ENCODE measurements at regions not wholly inside any gene's neighbourhood (a gene's known extent, or its start where the extent isn't known, plus 50 kb on each side); places are given as distances from the start of the nearest gene placed in this dataset.
"Not testable (repeated sequence)": the region's sequence is repeated elsewhere in the genome, so short reads cannot be mapped to it uniquely, and the experiment has no call there.

DNA sequence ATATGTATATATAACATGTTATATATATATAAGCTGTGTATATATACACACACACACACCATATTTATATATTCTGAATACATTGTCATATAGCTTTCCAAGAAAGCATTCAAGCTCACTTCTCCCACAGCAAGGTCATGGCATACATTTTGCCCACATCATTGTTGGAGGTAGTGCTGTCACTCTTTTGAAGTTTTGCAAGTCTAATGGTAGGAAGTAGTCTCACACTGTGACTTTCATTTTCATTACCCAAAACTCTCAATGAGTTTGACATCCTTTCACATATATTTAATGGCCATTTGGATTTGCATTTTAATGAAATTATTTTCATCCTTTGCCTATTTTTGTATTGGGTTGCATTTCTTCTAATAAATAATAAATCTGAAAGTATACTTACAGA lies 59.8 kb upstream of the COX7C start:
- Histone ChIP-seq H3K9me3 (ENCODE audit: low read length) (no peaks in the 10 kb centered on the region), H3K27ac (ENCODE audit: low read depth, low read length) (no peak overlapping the region), H3K4me1 (ENCODE audit: insufficient read depth, low read length) (no peaks in the 10 kb centered on the region), H3K36me3 (ENCODE audit: insufficient read depth, low read length) (no peaks in the 10 kb centered on the region), H3K27me3 (ENCODE audit: control insufficient read depth in 1 of 2, insufficient read depth in 2 of 2, low read length in 2 of 2) (no peaks in the 10 kb centered on the region), H3K4me3 (ENCODE audit: low read depth in 1 of 2, low read length in 2 of 2) (no peak overlapping the region), H3K9ac (ENCODE audit: low read length) (no peak overlapping the region)

DNA sequence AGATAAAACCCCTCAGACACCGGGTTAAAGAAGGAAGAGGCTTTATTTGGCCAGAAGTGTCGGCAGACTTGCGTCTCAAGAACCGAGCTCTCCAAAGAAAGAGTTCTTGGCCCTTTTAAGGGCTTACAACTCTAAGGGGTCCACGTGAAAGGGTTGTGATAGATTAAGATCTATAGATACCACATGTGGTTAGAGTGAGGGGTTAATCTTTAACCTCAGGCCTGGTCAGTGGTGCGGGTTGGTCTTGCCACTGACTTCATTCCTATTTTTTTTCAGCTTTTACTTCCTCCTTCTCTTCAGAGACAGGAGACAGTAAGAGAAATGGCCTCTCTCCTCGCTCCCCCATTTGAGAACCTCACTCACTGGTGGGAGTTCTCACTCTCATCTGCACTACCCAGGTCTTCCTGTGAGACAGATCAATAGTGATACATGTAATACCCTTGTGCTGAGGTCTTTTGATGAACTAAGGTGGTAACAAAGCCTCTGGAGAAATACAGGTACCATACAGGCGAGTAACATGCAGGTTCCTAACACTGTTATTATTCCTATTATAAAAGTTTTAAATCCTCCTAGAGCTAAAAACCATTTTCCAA lies 52.4 kb upstream of the COX7C start:
- Histone ChIP-seq H3K27me3 (ENCODE audit: control insufficient read depth in 1 of 2, insufficient read depth in 2 of 2, low read length in 2 of 2) (no peaks in the 10 kb centered on the region), H3K36me3 (ENCODE audit: insufficient read depth, low read length) (no peaks in the 10 kb centered on the region), H3K4me3 (ENCODE audit: low read depth in 1 of 2, low read length in 2 of 2) (no peak overlapping the region), H3K27ac (ENCODE audit: low read depth, low read length) (no peak overlapping the region), H3K4me1 (ENCODE audit: insufficient read depth, low read length) (no peaks in the 10 kb centered on the region), H3K9me3 (ENCODE audit: low read length) (no peaks in the 10 kb centered on the region), H3K9ac (ENCODE audit: low read length) (no peak overlapping the region)

DNA sequence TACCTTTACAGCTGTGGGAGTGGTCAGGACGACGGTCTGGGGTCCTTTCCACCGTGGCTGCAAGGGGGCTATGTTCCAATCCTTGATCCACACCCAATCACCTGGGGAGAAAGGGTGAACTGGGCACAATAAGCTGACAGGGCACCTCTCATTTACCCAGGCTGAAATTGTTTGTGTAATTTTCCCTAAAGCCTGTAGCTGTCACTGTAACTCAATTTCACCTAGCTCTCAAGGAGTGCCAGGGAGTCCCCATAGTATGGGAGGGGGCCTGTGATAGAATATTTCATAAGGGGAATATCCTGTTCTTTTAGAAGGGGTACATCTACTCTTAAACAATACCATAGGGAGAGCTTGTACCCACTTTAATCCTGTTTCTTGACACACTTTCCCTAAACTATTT lies 51.7 kb upstream of the COX7C start:
- not testable (repeated sequence) for H3K9me3 ChIP-seq (ENCODE audit: low read length); H3K27me3 ChIP-seq (ENCODE audit: control insufficient read depth in 1 of 2, insufficient read depth in 2 of 2, low read length in 2 of 2); H3K9ac ChIP-seq (ENCODE audit: low read length); H3K27ac ChIP-seq (ENCODE audit: low read depth, low read length); H3K4me3 ChIP-seq (ENCODE audit: low read depth in 1 of 2, low read length in 2 of 2); H3K36me3 ChIP-seq (ENCODE audit: insufficient read depth, low read length); H3K4me1 ChIP-seq (ENCODE audit: insufficient read depth, low read length)
